SIG-M5 treated with dmso at 0.1 percent for 504 hours (cell line): ENCODE measurements at regions not wholly inside any gene's neighbourhood (a gene's known extent, or its start where the extent isn't known, plus 50 kb on each side); places are given as distances from the start of the nearest gene placed in this dataset.
"Not testable (repeated sequence)": the region's sequence is repeated elsewhere in the genome, so short reads cannot be mapped to it uniquely, and the experiment has no call there.

Experiments
- DNase-seq: peaks from one replicate; lab custom pipeline; 2025; ENCODE audit not compliant: unreplicated experiment; lab: John Stamatoyannopoulos, UW

DNA sequence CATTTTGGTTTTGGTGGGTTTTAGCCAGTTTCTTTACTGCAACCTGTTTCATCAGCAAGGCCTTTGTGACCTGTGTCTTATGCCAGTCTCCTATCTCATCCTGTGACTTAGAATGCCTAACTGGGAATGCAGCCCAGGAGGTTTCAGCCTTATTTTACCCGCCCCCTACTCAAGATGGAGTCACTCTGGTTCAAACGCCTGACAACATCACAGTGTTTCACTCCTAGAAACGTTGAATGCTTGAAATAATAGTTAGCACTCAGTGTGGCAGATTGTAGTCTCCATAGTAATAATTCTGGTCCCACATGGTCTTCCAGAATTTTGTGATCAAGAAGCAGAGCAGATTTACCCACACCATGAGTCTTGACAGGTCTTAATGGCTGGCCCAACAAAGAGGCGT lies 159.0 kb upstream of the TRIB2 start:
- no peak for DNase-seq

DNA sequence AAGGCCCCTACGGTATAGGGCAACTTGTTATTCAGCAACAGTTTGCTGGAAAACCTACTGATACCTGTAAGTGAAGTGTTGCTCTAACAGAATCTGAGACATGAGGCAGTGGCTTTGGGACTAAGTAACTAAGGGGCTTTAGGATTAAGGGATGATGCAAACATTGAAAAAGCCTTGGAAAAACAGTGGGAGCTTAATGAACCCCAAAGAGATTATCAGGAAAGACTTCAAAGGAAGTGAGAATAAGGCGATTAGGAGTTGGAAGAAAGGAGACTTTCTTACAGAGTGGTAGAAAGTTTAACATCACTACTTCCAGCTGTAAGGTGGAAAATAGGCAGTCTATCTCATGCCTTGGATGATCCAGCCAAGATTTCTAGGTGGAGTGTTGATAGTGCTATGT lies 158.2 kb upstream of the TRIB2 start:
- DNase-seq: no peak

DNA sequence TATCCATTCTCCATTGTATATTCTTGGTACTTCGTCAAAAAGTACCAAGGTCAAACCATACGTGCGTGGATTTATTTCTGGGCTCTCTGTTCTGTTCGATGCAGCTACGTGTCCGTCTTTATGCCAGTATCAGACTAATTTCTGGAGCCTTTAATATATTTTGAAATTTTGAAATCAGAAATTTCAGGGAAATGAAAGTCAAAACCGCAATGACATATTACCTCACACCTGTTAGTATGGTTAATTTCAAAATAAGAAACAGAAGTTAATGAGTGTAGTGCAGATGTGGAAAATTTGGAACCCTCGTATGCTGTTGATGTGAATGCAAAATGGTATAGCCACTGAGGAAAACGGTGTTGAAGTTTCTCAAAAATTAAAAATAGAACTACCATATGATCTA lies 156.1 kb upstream of the TRIB2 start:
- DNase-seq: no peak

DNA sequence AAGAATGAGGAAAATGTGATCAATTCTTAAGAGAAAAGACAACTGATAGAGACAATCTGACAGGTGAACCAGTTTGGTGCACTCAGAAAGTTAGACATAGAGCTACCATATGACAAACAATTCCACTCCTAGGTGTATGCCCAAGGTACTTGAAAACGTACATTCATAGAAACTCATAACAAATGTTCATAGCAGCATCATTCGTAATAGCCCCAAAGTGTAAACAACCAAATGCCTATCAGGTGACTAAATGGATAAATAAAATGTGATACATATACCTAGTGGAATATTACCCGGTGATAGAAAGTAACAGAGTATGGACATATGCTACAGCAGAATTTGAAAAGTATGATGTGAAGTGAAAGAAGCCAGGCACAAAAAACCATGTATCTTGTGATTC lies 149.3 kb upstream of the TRIB2 start:
- no peak for DNase-seq

DNA sequence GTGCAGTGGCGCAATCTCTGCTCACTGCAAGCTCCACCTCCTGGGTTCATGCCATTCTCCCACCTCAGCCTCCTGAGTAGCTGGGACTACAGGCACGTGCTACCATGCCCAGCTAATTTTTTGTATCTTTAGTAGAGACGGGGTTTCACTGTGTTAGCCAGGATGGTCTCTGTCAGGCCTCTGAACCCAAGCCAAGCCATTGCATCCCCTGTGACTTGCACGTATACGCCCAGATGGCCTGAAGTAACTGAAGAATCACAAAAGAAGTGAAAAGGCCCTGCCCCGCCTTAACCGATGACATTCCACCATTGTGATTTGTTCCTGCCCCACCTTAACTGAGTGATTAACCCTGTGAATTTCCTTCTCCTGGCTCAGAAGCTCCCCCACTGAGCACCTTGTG lies 147.2 kb upstream of the TRIB2 start:
- not testable (repeated sequence) for DNase-seq

DNA sequence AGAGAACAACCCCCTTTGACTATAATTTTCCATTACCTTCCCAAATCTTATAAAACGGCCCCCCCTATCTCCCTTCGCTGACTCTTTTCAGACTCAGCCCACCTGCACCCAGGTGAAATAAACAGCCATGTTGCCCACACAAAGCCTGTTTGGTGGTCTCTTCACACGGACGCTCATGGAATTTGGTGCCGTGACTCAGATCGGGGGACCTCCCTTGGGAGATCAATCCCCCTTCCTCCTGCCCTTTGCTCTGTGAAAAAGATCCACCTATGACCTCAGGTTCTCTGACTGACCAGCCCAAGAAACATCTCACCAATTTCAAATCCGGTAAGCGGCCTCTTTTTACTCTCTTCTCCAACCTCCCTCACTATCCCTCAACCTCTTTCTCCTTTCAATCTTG lies 146.8 kb upstream of the TRIB2 start:
- DNase-seq: not testable (repeated sequence)

DNA sequence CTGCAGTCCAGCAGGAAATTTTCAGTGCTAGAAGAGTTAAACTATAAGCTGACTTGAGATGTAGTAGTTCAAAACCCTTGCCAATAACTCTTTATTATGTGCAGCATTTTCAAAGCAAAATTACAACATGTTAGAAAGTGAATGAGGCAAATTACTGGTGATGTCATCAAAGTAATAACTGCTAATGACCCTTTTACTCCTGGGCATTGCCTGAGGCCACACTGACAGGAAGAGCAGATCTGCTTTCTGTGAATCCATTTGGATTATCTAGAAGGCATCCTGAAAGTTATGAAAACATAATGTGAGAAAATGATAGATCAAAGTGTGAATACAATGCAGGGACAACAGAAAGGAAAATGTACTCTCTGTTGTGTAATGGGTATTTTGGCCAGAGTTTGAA lies 139.6 kb upstream of the TRIB2 start:
- no peak for DNase-seq

DNA sequence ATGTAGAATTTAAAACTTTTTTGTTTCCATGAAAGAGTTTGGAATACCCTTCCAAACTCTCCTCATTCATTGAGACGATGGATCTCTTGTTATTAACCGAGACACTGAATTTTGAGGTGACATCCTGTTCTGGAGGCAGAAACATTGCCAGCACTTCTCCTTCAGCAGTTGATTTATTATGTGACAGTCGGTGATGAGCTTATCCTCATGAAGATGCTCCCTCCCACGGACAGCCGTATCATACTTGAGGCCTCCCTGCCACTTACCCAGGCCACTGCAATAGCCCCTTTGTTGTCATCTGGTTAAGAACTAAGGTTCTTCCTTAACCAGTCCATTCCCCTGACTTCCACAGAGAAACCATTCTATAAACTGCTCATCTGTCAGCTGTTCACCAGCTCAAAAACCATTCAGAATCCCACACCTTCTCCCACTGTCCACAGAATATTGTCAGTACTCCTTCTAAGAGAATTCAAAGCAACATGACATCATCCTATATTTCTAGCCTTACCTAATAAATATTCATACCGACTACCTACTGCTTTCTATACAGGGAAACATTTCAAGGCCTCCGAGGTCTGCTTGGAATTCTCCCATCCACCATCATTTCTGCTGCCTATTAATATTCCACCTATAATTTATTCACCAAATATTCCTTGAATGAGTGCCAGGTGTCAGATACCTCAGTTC lies 139.0 kb upstream of the TRIB2 start:
- no peak for DNase-seq

DNA sequence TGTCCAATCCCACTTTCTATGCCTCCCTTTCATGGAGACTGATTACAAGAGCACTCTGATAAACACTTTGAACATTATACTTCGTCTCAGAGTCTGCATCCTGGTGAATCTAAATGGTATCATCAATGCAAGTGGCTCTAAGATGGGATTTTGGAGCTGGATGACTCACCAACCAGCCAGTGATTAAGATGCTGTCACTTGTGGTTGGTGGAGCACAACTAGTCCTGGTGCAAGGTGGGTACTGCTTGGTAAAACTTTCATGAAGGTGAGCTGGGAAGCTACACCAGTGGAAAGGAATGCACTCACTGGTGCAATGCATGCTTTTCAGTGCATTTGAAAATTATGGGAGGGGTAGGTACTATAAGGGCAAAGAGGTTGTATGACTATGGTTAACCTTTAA lies 137.7 kb upstream of the TRIB2 start:
- DNase-seq: no peak

DNA sequence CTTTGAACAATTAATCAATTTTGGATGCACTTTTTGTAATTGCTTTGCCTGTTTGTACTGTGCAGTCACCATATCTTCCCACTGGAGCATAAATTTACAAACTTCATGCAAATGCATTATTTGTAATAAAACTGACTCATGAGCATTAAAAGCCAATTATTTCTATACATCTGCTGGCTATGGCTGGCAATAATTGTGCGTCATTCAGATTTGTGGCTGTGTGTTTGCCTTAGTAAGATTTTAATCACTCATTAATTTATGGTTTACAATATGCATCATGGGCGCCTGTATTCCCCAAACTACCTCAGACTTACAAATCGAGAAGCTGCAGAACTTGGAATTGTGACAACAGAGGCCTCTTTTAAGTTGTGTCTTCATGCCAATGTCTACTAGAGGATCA lies 132.4 kb upstream of the TRIB2 start:
- no peak for DNase-seq

DNA sequence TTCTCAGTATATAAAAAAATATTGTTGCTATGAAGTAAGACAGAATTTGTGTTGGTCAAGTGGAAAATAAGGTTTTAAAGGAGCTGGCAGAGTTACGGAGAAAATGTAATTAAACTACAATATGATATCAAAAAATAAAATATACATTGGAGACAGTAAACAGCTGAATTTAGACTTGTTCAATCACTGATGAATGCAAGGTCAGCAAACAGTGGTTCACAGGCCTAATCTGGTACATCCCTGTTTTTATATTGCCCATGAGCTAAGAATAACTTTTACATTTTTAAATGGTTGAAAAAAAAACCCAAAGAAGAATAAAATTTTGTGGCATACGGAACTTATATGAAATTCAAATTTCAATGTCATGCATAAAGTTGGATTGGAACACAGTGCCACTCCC lies 131.0 kb upstream of the TRIB2 start:
- no peak for DNase-seq

DNA sequence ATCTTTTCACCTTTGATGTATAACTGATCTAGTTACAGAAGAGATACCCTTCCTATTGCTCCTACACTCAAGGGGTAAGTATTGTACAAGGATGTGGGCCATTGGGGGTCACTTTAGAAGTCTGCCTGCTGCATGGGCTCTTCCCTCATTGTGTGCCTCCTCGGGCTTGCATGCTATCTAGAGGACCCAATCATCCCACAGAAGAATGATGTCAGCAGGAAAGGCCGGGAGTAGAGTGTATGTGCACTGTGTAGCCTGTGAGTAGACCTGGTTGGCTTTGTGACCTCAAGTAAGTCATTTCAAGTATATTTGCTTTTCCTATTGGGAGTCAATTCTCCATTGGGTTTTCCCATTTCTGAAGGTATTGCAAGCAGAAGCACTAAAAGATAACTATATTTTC lies 129.5 kb upstream of the TRIB2 start:
- DNase-seq: no peak

DNA sequence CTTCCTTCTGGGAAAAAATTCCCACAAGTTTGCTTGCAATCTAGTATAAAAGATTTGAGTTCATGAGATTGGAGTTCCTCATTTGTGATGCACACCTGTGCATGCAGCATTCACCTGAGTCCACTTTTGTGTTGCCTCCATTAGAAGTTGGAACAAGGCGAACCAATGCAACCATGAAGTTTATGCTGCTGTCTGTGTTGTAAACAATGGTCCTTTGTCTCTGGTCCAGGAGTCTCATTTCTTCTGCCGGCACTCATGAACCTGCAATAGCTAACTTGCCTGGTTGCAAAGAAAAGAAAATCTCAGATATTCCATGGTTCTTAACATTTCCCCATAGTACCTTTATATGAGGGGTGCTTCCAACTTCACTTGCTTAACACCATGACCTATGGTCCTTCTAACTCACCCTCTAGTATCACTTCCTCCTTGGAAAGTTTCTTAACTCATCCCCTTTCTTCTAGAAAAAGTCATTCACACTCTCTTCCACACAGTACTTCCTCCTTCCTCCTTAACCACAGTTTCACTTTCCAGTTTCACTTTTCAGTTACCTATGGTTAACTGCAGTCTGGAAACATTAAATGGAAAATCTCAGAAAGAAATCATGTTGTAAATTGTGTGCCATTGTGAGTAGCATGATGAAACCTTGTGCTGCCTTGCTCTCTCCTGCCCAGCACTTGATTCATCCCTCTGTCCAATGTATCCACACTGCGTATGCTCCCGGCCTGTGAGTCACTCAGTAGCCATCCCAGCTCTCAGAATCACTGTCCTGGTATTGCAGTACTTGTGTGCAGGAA lies 128.8 kb upstream of the TRIB2 start:
- DNase-seq: peak; percentile 97

DNA sequence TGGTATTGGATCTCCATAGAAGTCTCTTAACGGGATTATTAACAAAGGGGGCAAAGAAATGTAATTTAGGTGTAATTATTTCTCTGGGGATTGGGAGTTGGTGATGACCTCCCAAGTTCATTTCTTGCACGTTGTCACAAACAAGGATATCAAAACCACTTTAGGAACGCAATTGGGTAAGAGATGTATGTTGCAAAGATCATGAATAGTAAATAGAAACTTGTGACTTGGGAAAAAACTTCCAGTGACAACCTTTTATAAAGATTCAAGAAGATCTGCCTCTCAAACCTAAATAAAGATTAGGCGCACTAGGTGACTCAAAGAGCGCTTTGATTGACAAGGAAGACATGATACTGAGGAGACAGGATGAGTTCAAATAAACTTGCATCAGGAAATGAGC lies 127.8 kb upstream of the TRIB2 start:
- DNase-seq: no peak

DNA sequence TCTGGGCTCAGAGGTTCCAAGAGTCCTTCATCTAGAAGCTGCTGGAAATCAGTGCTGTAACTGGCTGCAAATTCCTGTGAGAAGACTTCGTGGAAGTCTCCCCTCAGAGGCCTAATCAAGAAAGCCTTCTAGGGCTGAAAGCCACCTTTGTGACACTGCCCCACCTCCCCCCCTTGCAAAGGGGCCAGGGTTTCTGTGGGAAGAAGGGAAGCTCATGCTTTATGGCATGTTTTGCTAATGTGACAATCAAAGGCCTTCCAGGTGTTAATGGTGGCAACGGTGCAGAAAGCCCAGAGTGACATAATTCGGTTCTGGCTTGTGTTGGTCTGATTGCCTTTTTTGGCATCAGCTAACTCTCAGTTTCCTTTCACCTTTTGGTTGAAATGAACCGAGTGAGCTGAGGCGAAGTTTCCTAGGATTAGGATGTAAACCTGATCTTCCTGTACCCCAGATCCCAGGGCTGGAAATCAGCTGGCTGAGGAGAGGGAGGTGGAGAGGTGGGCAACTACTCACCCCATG lies 126.9 kb upstream of the TRIB2 start:
- no peak for DNase-seq

DNA sequence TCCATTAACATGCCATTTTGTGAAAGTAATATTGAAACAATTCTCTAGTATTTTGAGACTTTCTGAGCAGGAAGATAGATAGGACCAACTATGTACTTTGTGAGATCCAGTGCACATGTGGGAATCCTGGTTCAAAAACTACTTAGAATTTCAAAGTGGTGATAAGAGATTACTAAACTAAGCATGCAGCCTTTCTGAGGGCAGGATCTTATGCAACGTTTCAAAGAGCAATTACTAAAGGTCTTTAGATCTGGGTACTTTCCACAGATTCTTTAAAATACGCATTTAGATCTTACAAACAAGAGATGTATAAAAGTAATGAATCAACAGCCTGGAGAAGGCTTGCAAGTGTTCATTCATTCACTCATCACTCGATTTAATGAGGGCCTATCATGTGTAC lies 124.4 kb upstream of the TRIB2 start:
- DNase-seq: no peak

DNA sequence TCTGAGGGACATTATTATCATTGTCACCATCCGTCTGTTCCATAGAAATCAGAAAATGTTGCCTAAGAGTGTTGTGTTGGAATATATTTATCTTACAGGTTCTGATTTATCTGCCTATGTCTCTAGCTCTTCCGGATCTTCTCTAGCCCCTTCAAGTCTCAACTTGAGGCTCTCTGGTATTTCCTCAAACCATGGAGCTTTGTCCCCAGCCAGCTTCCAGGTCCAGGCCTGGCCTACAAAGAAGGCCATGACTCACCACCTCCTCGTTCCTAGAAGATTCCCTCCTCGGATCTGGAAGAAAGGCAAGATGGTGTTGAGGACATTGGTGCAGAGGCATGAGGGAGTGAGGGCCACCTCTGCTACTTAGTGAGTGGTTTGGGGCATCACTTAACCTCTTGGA lies 122.1 kb upstream of the TRIB2 start:
- DNase-seq: no peak

DNA sequence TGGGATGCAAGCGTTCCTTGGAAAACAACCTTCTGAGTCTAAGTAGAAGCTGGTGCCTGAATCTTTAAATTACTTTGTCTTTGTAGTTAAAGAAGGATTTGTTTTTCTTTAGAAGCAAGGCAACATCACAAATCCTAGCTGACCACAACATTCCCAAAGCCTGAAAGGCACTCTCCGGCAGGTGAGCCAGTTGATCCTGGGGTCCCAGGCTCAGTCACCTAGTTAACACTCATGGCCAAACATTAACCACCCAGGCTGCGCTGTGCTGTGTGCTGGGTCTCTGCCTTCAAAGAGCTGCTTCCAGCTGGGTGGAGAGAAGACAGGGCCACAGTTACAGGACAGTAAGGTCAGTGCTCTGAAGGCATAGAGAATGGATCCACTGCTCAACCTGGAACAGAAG lies 120.0 kb upstream of the TRIB2 start:
- no peak for DNase-seq

DNA sequence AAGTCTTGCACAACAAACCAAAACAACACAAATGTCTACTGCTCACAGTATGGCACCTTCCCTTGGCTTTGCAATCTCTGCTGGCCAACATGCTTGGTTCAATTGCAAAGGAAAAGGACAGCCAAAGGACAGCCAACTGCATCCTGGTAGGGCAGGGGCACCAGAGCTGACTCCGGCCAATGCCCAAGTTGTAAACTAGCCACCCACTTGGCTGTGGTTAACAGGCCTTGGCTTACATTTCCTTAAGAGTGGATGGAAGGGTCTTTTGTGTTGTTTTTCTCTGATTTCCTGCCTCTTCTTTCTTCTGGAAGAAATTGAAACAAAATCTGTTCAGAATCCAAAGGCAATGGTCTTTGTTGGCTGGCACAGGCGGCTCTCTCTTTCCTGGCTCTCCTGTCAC lies 119.1 kb upstream of the TRIB2 start:
- no peak for DNase-seq

DNA sequence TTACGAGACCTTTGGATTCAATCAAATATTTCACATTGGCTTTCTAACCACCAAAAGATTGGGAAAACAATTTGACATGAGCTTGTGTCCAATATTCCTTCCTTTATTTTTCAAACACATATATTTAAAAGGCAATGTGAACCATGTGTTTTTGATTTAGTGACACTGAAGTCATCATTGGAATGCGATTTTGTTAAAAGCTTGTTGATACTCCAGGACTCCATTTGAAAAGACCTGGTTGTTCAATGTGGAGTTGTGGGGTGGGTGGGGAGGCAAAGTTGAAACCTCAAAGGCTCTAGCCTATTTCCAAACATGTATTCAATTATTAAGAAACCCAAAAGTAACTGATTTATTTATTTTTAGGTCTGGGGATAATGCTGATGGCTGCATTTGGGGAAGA lies 114.1 kb upstream of the TRIB2 start:
- DNase-seq: no peak

DNA sequence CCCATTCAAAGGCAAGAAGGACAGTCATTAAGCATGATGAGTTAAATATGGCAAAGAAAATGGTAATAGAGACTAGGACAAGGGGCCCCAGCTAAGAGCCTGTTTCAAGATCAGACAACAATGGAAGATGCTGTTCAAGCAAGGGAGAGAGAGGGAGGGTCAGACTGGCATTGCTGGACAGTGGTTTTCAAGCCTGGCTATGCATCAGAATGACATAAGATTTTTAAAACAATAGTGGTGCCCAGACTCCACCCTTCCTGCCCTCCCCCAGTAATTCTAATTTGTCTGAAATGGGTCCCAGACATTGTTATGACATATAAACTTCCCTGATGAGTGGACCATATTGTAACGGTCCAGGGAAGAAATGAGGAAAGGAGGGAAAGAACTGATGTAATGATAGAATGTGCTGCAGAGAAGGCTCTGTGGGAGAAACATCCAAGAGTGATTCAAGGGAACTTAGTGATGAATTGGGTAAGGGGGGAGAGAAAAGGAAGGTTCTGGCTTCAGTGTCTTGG lies 112.9 kb upstream of the TRIB2 start:
- no peak for DNase-seq

DNA sequence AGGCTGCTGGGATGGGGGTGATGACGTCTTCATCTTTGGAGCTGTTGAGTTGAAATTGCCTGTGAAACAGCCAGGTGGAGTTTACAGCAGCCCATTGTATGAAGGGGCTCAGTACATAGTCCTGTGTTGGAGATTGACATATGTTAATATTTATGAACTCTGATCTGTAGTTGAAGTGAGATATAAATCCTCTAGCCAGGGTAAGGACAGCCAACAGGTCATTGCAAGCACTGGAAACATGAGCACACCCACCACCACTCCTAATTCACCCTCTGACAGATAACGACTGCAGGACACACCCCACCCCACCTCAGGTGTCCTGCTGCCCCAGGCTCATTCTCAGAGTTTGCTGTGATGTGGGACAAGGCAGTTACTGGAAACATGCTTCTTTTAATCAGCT lies 112.4 kb upstream of the TRIB2 start:
- DNase-seq: no peak
